Right lobe of liver (tissue), 4 donors: ENCODE measurements at regions not wholly inside any gene's neighbourhood (a gene's known extent, or its start where the extent isn't known, plus 50 kb on each side); places are given as distances from the start of the nearest gene placed in this dataset.

ENCODE experiments used
- POLR2A ChIP-seq: fragments of 450-650 bp; IDR thresholded peaks from one replicate; pipeline ENCODE4 v1.6.1; 2017; ENCODE audit warnings: antibody characterized with exemption, mild to moderate bottlenecking
- TF ChIP-seq, protein P1 (sequence below), 4 donors: fragments of 200-600 bp in 3 of 4; fragments of 450-650 bp in 1 of 4; IDR thresholded peaks; one replicate each; pipeline versions ENCODE4 v1.5.1 to v1.8.0; 2016 to 2022; ENCODE audit warnings: antibody characterized with exemption in 4 of 4, mild to moderate bottlenecking in 2 of 4
- donor health status: DM: no; HTN: no; CAD: no.
- donor health status: DM: no; HTN: no; CAD: no.
- donor health status: DM: no; HTN: yes; CAD: no.

DNA sequence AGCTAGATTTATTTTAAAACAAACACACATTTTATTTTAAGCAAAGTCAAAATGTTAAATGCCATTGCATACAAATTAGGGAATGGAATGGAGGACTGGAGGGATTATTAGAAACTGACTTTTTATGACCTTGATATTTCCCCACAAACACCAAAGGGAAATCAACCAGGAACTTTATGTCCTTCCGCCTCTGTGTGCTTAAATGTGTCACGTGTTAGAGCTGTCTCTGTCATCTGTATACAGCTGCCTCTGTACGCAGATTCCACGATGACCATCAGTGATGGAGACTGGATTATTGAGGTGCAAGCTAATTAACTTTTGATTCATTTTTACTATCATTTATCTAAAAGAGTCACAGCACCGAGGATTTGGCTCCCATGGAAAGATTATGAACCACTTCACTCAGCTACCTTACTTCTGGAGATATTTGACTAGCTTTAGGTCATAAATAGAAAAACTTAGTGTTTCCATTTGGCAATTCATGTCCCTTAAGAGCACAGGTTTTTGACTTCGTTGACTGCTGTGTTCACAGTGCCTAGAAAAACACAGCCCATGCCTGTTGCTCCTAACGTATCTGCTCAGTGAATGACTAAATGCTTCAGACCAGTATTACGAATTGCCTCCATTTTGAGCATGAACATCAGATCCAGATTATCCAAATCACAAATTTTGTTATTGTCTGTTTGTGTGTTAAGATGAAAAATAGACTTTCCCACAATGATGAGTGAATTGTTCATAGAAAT is 1048.1 kb downstream of the MCTP2 start:
- TF ChIP-seq, protein P1, sequence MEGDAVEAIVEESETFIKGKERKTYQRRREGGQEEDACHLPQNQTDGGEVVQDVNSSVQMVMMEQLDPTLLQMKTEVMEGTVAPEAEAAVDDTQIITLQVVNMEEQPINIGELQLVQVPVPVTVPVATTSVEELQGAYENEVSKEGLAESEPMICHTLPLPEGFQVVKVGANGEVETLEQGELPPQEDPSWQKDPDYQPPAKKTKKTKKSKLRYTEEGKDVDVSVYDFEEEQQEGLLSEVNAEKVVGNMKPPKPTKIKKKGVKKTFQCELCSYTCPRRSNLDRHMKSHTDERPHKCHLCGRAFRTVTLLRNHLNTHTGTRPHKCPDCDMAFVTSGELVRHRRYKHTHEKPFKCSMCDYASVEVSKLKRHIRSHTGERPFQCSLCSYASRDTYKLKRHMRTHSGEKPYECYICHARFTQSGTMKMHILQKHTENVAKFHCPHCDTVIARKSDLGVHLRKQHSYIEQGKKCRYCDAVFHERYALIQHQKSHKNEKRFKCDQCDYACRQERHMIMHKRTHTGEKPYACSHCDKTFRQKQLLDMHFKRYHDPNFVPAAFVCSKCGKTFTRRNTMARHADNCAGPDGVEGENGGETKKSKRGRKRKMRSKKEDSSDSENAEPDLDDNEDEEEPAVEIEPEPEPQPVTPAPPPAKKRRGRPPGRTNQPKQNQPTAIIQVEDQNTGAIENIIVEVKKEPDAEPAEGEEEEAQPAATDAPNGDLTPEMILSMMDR (IDR thresholded peaks at IDR 0.05) = no peak
- TF ChIP-seq POLR2A = no peak
